Bronchial epithelial cell (primary cell): ENCODE measurements at regions not wholly inside any gene's neighbourhood (a gene's known extent, or its start where the extent isn't known, plus 50 kb on each side); places are given as distances from the start of the nearest gene placed in this dataset.

Source experiments
- DNase-seq: peaks from one replicate; pipeline ENCODE4 v3.0.0-alpha.2; 2010; ENCODE audit warnings: low read depth
- FAIRE-seq: peaks from 2 replicates; lab custom pipeline; 2011; peaks lifted over from hg19 to GRCh38; lab: Jason Lieb, UNC
- H3K27me3 ChIP-seq: 2 replicates; pipeline ENCODE4 v1.5.1; 2011; ENCODE audit warnings: low read length; ENCODE audit not compliant: control insufficient read depth, insufficient read depth
- H3K36me3 ChIP-seq: 2 replicates; pipeline ENCODE4 v1.5.1; 2011; ENCODE audit warnings: low read length; ENCODE audit not compliant: control insufficient read depth, insufficient read depth
- H3K4me3 ChIP-seq: 2 replicates; pipeline ENCODE4 v1.5.1; 2011; ENCODE audit warnings: mild to moderate bottlenecking, low read depth, low read length, control low read depth
- CTCF ChIP-seq: IDR thresholded peaks from 2 replicates; pipeline ENCODE4 v1.5.1; 2011; ENCODE audit warnings: mild to moderate bottlenecking, moderate library complexity, low read length, control low read depth, inconsistent platforms; ENCODE audit not compliant: insufficient read depth, severe bottlenecking

- Histone ChIP-seq H3K4me3 (no peak overlapping the region), H3K36me3 (no peaks in the 10 kb centered on the region), H3K27me3 (no peaks in the 10 kb centered on the region)
- FAIRE-seq = no peak
- no peak for DNase-seq
- TF ChIP-seq CTCF = no peak
These were observed 297.4 kb upstream of the GLI3 start for GRCh38 chr7:42534441-42534840.

- Histone ChIP-seq H3K36me3 (no peaks in the 10 kb centered on the region), H3K4me3 (no peak overlapping the region), H3K27me3 (no peaks in the 10 kb centered on the region)
- DNase-seq (no peak), FAIRE-seq (no peak)
- no peak for TF ChIP-seq CTCF
These were observed 290.0 kb upstream of the GLI3 start for GRCh38 chr7:42527004-42527403.

DNA sequence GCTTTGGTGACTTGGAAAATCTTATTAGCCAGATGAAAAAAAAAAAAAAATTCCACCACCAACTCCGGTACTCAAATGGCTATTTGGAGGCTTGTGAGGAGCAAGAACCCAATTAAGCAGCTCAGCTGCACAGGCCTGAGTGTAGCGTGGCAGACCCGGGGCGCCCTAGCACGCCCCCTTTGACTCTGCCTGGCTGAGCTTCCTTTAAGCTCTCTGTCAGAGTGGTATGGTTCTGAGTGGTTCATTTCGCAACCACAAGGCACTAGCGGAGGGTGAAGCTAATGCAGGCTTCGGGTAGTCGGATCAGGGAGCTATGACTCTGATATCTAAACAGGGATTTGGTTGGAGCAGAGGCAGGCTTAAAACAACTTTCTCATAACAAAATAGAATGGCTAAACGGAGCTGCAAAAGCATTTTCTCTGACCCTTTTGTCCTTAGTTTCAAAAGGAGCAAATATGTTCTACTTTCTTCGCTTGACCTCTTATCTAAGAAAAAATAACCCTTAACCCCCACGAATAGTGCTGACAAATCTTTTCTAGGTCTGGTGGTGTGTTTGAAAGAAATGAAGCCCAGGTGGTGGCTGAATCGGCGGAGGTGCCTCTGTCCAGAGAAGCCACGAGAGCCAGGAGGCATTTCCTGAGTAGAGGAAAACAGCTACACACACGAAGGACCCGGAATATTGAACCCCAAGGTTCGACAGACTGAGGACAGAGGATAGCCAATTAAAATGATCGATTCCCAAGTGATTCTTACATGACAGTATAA is 285.4 kb upstream of the GLI3 start:
- H3K36me3 ChIP-seq = no peaks in the 10 kb centered on the region
- no peaks in the 10 kb centered on the region for H3K27me3 ChIP-seq
- no peak for TF ChIP-seq CTCF
- DNase-seq (peak; percentile 15), FAIRE-seq (no peak)
- H3K4me3 ChIP-seq = no peak overlapping the region

DNA sequence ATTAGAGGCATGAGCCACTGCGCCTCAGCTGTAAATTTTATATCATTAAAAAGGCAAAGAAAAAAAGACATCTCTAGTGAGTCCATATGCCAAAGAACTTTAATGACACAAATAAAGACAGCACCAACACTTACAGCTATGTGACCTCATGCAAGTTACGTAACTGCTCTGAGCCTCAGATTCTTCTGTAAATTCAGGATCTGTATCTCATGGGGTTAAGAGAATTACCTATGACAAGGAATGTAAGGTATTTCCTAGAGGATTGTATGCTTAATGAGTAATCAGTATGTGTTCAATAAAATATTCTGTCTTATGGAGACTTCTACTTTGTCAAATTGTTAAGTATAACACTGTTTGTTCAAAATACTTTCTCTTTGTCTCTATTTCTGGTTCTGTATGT is 274.0 kb upstream of the GLI3 start:
- TF ChIP-seq CTCF = no peak
- peak; percentile 91 for DNase-seq
- no peak overlapping the region for H3K4me3 ChIP-seq
- no peaks in the 10 kb centered on the region for H3K36me3 ChIP-seq
- no peaks in the 10 kb centered on the region for H3K27me3 ChIP-seq
- no peak for FAIRE-seq

GRCh38 chr7:42506097-42506496 is 269.1 kb upstream of the GLI3 start:
- Histone ChIP-seq H3K4me3 (no peak overlapping the region), H3K27me3 (no peaks in the 10 kb centered on the region), H3K36me3 (no peaks in the 10 kb centered on the region)
- no peak for TF ChIP-seq CTCF
- FAIRE-seq (no peak), DNase-seq (no peak)

- TF ChIP-seq CTCF = no peak
- peak; percentile 72 for DNase-seq
- FAIRE-seq = no peak
These were observed 265.0 kb upstream of the GLI3 start for GRCh38 chr7:42502022-42502421.

More at GRCh38 chr7:42502022-42502421, 265.0 kb upstream of the GLI3 start:
- Histone ChIP-seq H3K4me3 (no peak overlapping the region), H3K36me3 (no peaks in the 10 kb centered on the region), H3K27me3 (no peaks in the 10 kb centered on the region)
